CD4-positive, alpha-beta T cell treated with Interleukin-10 for 1 hour (primary cell): ENCODE measurements at regions not wholly inside any gene's neighbourhood (a gene's known extent, or its start where the extent isn't known, plus 50 kb on each side); places are given as distances from the start of the nearest gene placed in this dataset.

Source experiments
- DNase-seq: peaks from one replicate; pipeline ENCODE4 v3.0.0-alpha.2; 2020

- no peak for DNase-seq
These were observed 64.9 kb upstream of the RREB1 start for GRCh38 chr6:7042654-7043545.

GRCh38 chr6:7045331-7045730, 62.4 kb upstream of the RREB1 start:
- DNase-seq: no peak

DNA sequence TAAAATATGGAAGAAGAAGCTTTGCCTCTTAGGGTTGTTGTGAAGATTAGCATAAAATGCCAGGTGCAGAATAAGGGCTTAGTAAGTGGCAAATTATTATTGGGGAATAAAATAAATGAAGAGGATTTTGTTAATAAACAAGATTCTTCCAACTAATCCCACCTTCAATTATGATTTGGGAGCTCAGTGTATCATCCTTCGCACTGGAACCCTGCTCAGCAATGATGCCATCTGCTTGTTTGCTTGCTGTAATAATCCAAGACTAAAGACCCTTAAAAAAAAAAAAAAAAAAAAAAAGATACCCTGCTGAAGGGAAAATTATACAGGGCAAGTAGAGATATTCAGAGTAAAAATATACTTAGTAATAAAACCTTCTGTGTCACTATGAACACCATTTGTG, 62.0 kb upstream of the RREB1 start:
- DNase-seq: no peak

- no peak for DNase-seq
These were observed 60.6 kb upstream of the RREB1 start for GRCh38 chr6:7047128-7047527.

GRCh38 chr6:7047966-7048365, 59.8 kb upstream of the RREB1 start:
- no peak for DNase-seq

DNA sequence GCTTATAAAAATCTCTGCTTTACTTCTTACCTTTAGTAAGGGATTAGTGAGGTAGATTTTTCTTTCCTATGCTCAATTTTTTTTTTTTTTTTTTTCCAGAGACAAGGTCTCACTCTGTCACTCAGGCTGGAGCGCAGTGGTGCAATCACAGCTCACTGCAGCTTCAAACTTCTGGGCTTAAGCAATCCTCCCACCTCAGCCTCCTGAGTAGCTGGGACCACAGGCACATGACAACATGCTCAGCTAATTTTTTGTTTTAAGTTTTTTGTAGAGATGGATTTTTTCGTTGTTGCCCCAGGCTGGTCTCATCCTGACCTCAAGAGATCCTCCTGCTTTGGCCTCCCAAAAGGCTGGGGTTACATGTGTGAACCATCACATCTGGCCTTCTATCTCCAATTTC, 58.9 kb upstream of the RREB1 start:
- DNase-seq: no peak

DNA sequence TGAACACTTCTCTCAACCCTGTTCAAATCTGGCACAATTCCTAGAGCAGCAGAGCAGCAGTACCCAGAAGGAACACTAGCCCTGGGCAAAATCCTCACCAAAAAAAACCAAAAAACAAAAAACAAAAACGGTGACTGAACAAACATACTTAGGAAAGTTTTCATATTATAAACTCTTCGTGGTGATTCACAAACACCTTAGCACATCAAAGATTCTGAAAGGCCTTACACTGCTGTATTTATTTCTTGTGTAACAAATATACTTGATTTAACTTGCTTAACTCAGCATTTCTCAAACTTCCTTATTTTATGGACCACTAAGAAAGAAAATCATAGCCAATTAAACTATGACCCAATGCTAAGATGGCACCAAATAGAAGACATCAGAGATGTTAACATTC, 57.8 kb upstream of the RREB1 start:
- DNase-seq: no peak

GRCh38 chr6:7050872-7051779, 56.6 kb upstream of the RREB1 start:
- peak; percentile 26 for DNase-seq

DNA sequence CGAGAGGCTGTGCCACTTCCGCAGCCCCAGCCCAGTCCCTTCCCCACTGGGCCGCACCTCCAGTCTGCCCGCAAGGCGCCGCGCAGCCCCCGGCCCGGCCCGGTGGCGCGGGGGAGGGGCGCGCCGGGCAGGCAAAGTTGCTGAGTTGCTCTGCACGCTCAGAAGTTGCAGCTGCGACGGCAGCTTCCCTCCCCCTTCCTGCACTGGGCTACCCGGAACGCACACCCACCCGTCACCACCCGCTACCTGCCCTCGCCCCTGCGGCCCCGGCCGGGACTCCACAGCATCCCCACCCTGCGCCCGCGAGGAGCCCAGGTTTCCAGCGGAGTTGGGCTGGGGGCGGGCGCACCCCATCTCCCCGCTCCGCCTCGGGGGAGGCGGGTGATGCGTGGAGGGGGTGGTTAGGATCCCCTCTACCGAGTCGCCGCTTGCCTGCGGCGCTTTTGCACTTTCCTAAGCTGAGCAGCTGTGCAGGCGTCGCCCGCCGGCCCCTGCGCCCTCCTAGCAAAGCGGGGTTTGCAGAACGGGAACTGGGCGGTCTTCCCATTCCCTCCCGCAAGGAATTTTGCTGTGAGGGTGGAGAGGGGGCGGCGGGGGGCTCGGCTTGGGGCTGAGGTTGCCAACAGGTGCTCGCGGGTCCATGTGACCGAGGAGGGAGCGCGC, 55.9 kb upstream of the RREB1 start:
- peak; percentile 47 for DNase-seq

DNA sequence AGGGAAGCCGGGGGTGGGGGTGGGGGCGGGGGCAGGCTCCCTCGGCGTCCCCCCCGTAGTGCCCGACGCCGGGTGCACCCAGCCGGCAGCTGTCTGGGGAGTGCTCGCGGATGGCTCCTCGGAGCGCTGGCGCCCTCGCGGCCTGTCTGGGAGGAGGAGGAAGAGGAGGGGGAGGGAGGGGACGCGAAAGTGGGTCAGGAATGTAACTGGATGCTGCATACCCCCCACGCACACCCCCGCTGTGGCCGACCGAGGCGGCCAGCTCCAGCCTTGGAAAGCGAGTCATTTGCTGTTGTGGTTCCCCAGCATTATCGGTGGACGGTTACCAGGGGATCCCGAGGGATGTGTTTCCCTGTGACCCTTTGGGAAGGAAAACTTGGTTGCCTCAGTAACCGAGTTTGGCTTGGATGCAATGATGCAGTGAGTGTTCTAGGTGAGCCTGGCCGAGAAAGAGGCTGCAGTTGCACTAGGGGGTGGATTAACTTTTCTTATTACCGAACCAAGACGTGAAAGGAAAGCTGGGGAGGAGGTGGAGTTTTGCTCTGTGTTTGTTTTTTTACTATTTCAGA, 55.2 kb upstream of the RREB1 start:
- peak; percentile 3 for DNase-seq

GRCh38 chr6:7053125-7053774, 54.5 kb upstream of the RREB1 start:
- no peak for DNase-seq
